Hepatocyte (in vitro differentiated cells): ENCODE measurements at regions not wholly inside any gene's neighbourhood (a gene's known extent, or its start where the extent isn't known, plus 50 kb on each side); places are given as distances from the start of the nearest gene placed in this dataset.

Experiments
- DNase-seq: peaks from one replicate; pipeline ENCODE4 v3.0.0-alpha.2; 2016; ENCODE audit warnings: low spot score
- H2AFZ ChIP-seq: fragments of 200-600 bp; sonication (generic); 2 replicates; pipeline ENCODE4 v1.6.0; 2016; ENCODE audit warnings: antibody characterized with exemption, mild to moderate bottlenecking
- H3K27ac ChIP-seq: fragments of 200-600 bp; sonication (generic); 2 replicates; pipeline ENCODE4 v1.5.1; 2016; ENCODE audit warnings: mild to moderate bottlenecking
- H3K27me3 ChIP-seq: fragments of 200-600 bp; sonication (generic); 2 replicates; pipeline ENCODE4 v1.6.1; 2016
- H3K36me3 ChIP-seq: fragments of 200-600 bp; sonication (generic); replicated peaks from 2 replicates; pipeline ENCODE4 v1.5.1; 2016; ENCODE audit warnings: low read depth; ENCODE audit not compliant: insufficient read depth
- H3K4me1 ChIP-seq: fragments of 200-600 bp; sonication (generic); 2 replicates; pipeline ENCODE4 v1.5.1; 2016; ENCODE audit warnings: mild to moderate bottlenecking, moderate library complexity; ENCODE audit not compliant: insufficient read depth
- H3K4me2 ChIP-seq: fragments of 200-600 bp; sonication (generic); 2 replicates; pipeline ENCODE4 v1.6.0; 2016
- H3K4me3 ChIP-seq: fragments of 200-600 bp; sonication (generic); 2 replicates; pipeline ENCODE4 v1.5.1; 2016; ENCODE audit warnings: mild to moderate bottlenecking
- H3K79me2 ChIP-seq: fragments of 200-600 bp; sonication (generic); 2 replicates; pipeline ENCODE4 v1.6.0; 2017; ENCODE audit warnings: mild to moderate bottlenecking
- H3K9me2 ChIP-seq: fragments of 200-600 bp; sonication (generic); replicated peaks from 2 replicates; pipeline ENCODE4 v1.6.0; 2017; ENCODE audit warnings: mild to moderate bottlenecking; ENCODE audit not compliant: insufficient read depth
- H3K9me3 ChIP-seq: fragments of 200-600 bp; sonication (generic); 2 replicates; pipeline ENCODE4 v1.5.1; 2016; ENCODE audit warnings: low read depth, mild to moderate bottlenecking
- H4K20me1 ChIP-seq: fragments of 200-600 bp; sonication (generic); 2 replicates; pipeline ENCODE4 v1.6.0; 2016; ENCODE audit warnings: mild to moderate bottlenecking; ENCODE audit not compliant: insufficient read depth, poor library complexity, severe bottlenecking
- CTCF ChIP-seq: fragments of 200-600 bp; sonication (generic); IDR thresholded peaks from 2 replicates; pipeline ENCODE4 v1.5.1; 2016; ENCODE audit warnings: antibody characterized with exemption, mild to moderate bottlenecking; ENCODE audit not compliant: poor library complexity
- EZH2 ChIP-seq: fragments of 200-600 bp; sonication (generic); IDR thresholded peaks from 2 replicates; pipeline ENCODE4 v1.6.1; 2016; ENCODE audit warnings: antibody characterized with exemption, mild to moderate bottlenecking, borderline replicate concordance
- EZH2phosphoT487 ChIP-seq: fragments of 200-600 bp; sonication (generic); IDR thresholded peaks from one replicate; pipeline ENCODE4 v1.6.1; 2018; ENCODE audit warnings: antibody characterized with exemption, mild to moderate bottlenecking, low read depth, moderate library complexity; ENCODE audit not compliant: unreplicated experiment, severe bottlenecking
- WGBS: methylation state at CpG from one replicate; pipeline ENCODE4 v1.1.6; 2016; ENCODE audit warnings: low lambda C conversion rate; ENCODE audit errors: missing lambda C conversion rate; 5-methylcytosine and 5-hydroxymethylcytosine counted together

- Histone ChIP-seq H3K36me3 (no peaks in the 10 kb centered on the region), H3K27ac (no peak overlapping the region), H3K4me2 (no peak overlapping the region), H3K9me2 (no peaks in the 10 kb centered on the region), H2AFZ (no peak overlapping the region), H4K20me1 (no peaks in the 10 kb centered on the region), H3K4me3 (no peak overlapping the region), H3K4me1 (no peaks in the 10 kb centered on the region), H3K79me2 (no peaks in the 10 kb centered on the region), H3K27me3 (no peaks in the 10 kb centered on the region), H3K9me3 (no peaks in the 10 kb centered on the region)
- peak; percentile 15 for DNase-seq
- no peak for TF ChIP-seq EZH2phosphoT487
- TF ChIP-seq CTCF, result no peak
- no peak for TF ChIP-seq EZH2
- WGBS, result 51% methylated on average over 2 of the region's 2 CpGs
Observed at GRCh38 chr1:239233626-239234025, 152.7 kb upstream of the CHRM3 start.

- WGBS, result 23% methylated on average over 2 of the region's 2 CpGs
- no peak for TF ChIP-seq CTCF
- no peak for TF ChIP-seq EZH2phosphoT487
- no peak for TF ChIP-seq EZH2
- no peaks in the 10 kb centered on the region for H3K9me2 ChIP-seq
- H3K36me3 ChIP-seq, result no peaks in the 10 kb centered on the region
- H3K4me3 ChIP-seq, result no peak overlapping the region
- no peak for DNase-seq
- H3K4me2 ChIP-seq, result no peak overlapping the region
- H3K9me3 ChIP-seq, result no peaks in the 10 kb centered on the region
- H3K27me3 ChIP-seq, result no peaks in the 10 kb centered on the region
- H4K20me1 ChIP-seq, result no peaks in the 10 kb centered on the region
- H3K79me2 ChIP-seq, result no peaks in the 10 kb centered on the region
- no peaks in the 10 kb centered on the region for H3K4me1 ChIP-seq
- no peak overlapping the region for H2AFZ ChIP-seq
- H3K27ac ChIP-seq, result no peak overlapping the region
Observed at GRCh38 chr1:239232921-239233320, 153.4 kb upstream of the CHRM3 start.

GRCh38 chr1:239228451-239228850 lies 157.9 kb upstream of the CHRM3 start:
- DNase-seq, result no peak
- no peak for TF ChIP-seq EZH2phosphoT487
- TF ChIP-seq EZH2, result no peak
- no peak for TF ChIP-seq CTCF
- Histone ChIP-seq H3K4me1 (no peaks in the 10 kb centered on the region), H3K9me3 (peaks cover 13% of the 10 kb centered on the region), H3K27ac (no peak overlapping the region), H4K20me1 (no peaks in the 10 kb centered on the region), H3K4me2 (no peak overlapping the region), H3K4me3 (no peak overlapping the region), H3K79me2 (no peaks in the 10 kb centered on the region), H2AFZ (no peak overlapping the region), H3K9me2 (no peaks in the 10 kb centered on the region), H3K27me3 (no peaks in the 10 kb centered on the region), H3K36me3 (no peaks in the 10 kb centered on the region)

- Histone ChIP-seq H3K4me2 (no peak overlapping the region), H3K9me2 (no peaks in the 10 kb centered on the region), H3K9me3 (peaks cover 13% of the 10 kb centered on the region), H4K20me1 (no peaks in the 10 kb centered on the region), H3K79me2 (no peaks in the 10 kb centered on the region), H3K36me3 (no peaks in the 10 kb centered on the region), H3K27me3 (no peaks in the 10 kb centered on the region), H3K4me1 (no peaks in the 10 kb centered on the region), H3K4me3 (no peak overlapping the region), H3K27ac (no peak overlapping the region), H2AFZ (no peak overlapping the region)
- TF ChIP-seq CTCF (no peak), EZH2 (no peak), EZH2phosphoT487 (no peak)
- 84% methylated on average over 2 of the region's 2 CpGs for WGBS
- no peak for DNase-seq
Observed at GRCh38 chr1:239225396-239225795, 161.0 kb upstream of the CHRM3 start.
